ENCODE measurements at regions not wholly inside any gene's neighbourhood (a gene's known extent, or its start where the extent isn't known, plus 50 kb on each side); places are given as distances from the start of the nearest gene placed in this dataset.

- no peak for ATAC-seq (ENCODE audit: low FRiP score)
- no peak overlapping the region for H3K4me3 ChIP-seq (ENCODE audit: low read length in 2 of 2)
- no peaks in the 10 kb centered on the region for H3K4me1 ChIP-seq (ENCODE audit: control insufficient read depth in 1 of 2, insufficient read depth in 2 of 2, low read length in 2 of 2)
- H3K36me3 ChIP-seq (ENCODE audit: control insufficient read depth in 1 of 2, insufficient read depth in 2 of 2, low read length in 1 of 2) = no peaks in the 10 kb centered on the region
- no peak for DNase-seq
- WGBS, 2 donors = 58 to 64% methylated on average over 1 of the region's 1 CpG
- H3K27me3 ChIP-seq (ENCODE audit: control insufficient read depth in 1 of 2, insufficient read depth in 2 of 2, low read length in 1 of 2) = no peaks in the 10 kb centered on the region
- H3K9me3 ChIP-seq (ENCODE audit: control insufficient read depth, low read length) = no peaks in the 10 kb centered on the region
- no peak overlapping the region for H3K27ac ChIP-seq (ENCODE audit: low read depth in 1 of 2, low read length in 2 of 2)
- intact Hi-C loops (cut with DNase I) = no loop called here
Measured at GRCh38 chr3:147807776-147808175, 398.6 kb downstream of the ZIC1 start.

- H3K36me3 ChIP-seq (ENCODE audit: control insufficient read depth in 1 of 2, insufficient read depth in 2 of 2, low read length in 1 of 2) = no peaks in the 10 kb centered on the region
- intact Hi-C loops (cut with DNase I) = no loop called here
- 83 to 85% methylated on average over 1 of the region's 1 CpG for WGBS, 2 donors
Measured at GRCh38 chr3:147809206-147809605, 400.0 kb downstream of the ZIC1 start.

GRCh38 chr3:147812186-147812911 is 403.2 kb downstream of the ZIC1 start:
- no peak for ATAC-seq (ENCODE audit: low FRiP score)
- intact Hi-C loops (cut with DNase I) = no loop called here
- H3K4me1 ChIP-seq (ENCODE audit: control insufficient read depth in 1 of 2, insufficient read depth in 2 of 2, low read length in 2 of 2) = no peaks in the 10 kb centered on the region
- H3K27me3 ChIP-seq (ENCODE audit: control insufficient read depth in 1 of 2, insufficient read depth in 2 of 2, low read length in 1 of 2) = no peaks in the 10 kb centered on the region
- no peak for DNase-seq
- no peaks in the 10 kb centered on the region for H3K9me3 ChIP-seq (ENCODE audit: control insufficient read depth, low read length)
- no peaks in the 10 kb centered on the region for H3K36me3 ChIP-seq (ENCODE audit: control insufficient read depth in 1 of 2, insufficient read depth in 2 of 2, low read length in 1 of 2)
- WGBS, 2 donors = 80 to 83% methylated on average over 4 of the region's 4 CpGs
- H3K27ac ChIP-seq (ENCODE audit: low read depth in 1 of 2, low read length in 2 of 2) = no peak overlapping the region
- H3K4me3 ChIP-seq (ENCODE audit: low read length in 2 of 2) = no peak overlapping the region

More at GRCh38 chr3:147809206-147809605, 400.0 kb downstream of the ZIC1 start:
- no peaks in the 10 kb centered on the region for H3K4me1 ChIP-seq (ENCODE audit: control insufficient read depth in 1 of 2, insufficient read depth in 2 of 2, low read length in 2 of 2)
- H3K4me3 ChIP-seq (ENCODE audit: low read length in 2 of 2) = no peak overlapping the region
- DNase-seq (no peak), ATAC-seq (ENCODE audit: low FRiP score) (no peak)
- no peaks in the 10 kb centered on the region for H3K27me3 ChIP-seq (ENCODE audit: control insufficient read depth in 1 of 2, insufficient read depth in 2 of 2, low read length in 1 of 2)
- H3K9me3 ChIP-seq (ENCODE audit: control insufficient read depth, low read length) = no peaks in the 10 kb centered on the region
- no peak overlapping the region for H3K27ac ChIP-seq (ENCODE audit: low read depth in 1 of 2, low read length in 2 of 2)

- H3K4me1 ChIP-seq (ENCODE audit: control insufficient read depth in 1 of 2, insufficient read depth in 2 of 2, low read length in 2 of 2) = no peaks in the 10 kb centered on the region
- no peak overlapping the region for H3K27ac ChIP-seq (ENCODE audit: low read depth in 1 of 2, low read length in 2 of 2)
- no peaks in the 10 kb centered on the region for H3K9me3 ChIP-seq (ENCODE audit: control insufficient read depth, low read length)
- H3K27me3 ChIP-seq (ENCODE audit: control insufficient read depth in 1 of 2, insufficient read depth in 2 of 2, low read length in 1 of 2) = no peaks in the 10 kb centered on the region
- ATAC-seq (ENCODE audit: low FRiP score) = no peak
- intact Hi-C loops (cut with DNase I) = no loop called here
- no peak for DNase-seq
- no peak overlapping the region for H3K4me3 ChIP-seq (ENCODE audit: low read length in 2 of 2)
- no peaks in the 10 kb centered on the region for H3K36me3 ChIP-seq (ENCODE audit: control insufficient read depth in 1 of 2, insufficient read depth in 2 of 2, low read length in 1 of 2)
- WGBS, 2 donors = 76 to 82% methylated on average over 4 of the region's 4 CpGs
Measured at GRCh38 chr3:147813256-147813655, 404.1 kb downstream of the ZIC1 start.

- Histone ChIP-seq H3K4me1 (ENCODE audit: control insufficient read depth in 1 of 2, insufficient read depth in 2 of 2, low read length in 2 of 2) (no peaks in the 10 kb centered on the region), H3K36me3 (ENCODE audit: control insufficient read depth in 1 of 2, insufficient read depth in 2 of 2, low read length in 1 of 2) (no peaks in the 10 kb centered on the region), H3K9me3 (ENCODE audit: control insufficient read depth, low read length) (no peaks in the 10 kb centered on the region), H3K27ac (ENCODE audit: low read depth in 1 of 2, low read length in 2 of 2) (no peak overlapping the region), H3K4me3 (ENCODE audit: low read length in 2 of 2) (no peak overlapping the region), H3K27me3 (ENCODE audit: control insufficient read depth in 1 of 2, insufficient read depth in 2 of 2, low read length in 1 of 2) (no peaks in the 10 kb centered on the region)
- DNase-seq = peak in 1 of 2 donors; percentile 51
- peak; percentile 73 for ATAC-seq (ENCODE audit: low FRiP score)
- WGBS, 2 donors = 31 to 32% methylated on average over 6 of the region's 6 CpGs
- intact Hi-C loops (cut with DNase I) = no loop called here
Measured at GRCh38 chr3:147816752-147817151, 407.6 kb downstream of the ZIC1 start.

GRCh38 chr3:147832611-147833010 is 423.4 kb downstream of the ZIC1 start:
- intact Hi-C loops (cut with DNase I) = no loop called here
- no peak for DNase-seq

GRCh38 chr3:147836330-147836729 is 427.2 kb downstream of the ZIC1 start:
- Histone ChIP-seq H3K4me1 (ENCODE audit: control insufficient read depth in 1 of 2, insufficient read depth in 2 of 2, low read length in 2 of 2) (no peaks in the 10 kb centered on the region), H3K27me3 (ENCODE audit: control insufficient read depth in 1 of 2, insufficient read depth in 2 of 2, low read length in 1 of 2) (no peaks in the 10 kb centered on the region), H3K9me3 (ENCODE audit: control insufficient read depth, low read length) (no peaks in the 10 kb centered on the region), H3K36me3 (ENCODE audit: control insufficient read depth in 1 of 2, insufficient read depth in 2 of 2, low read length in 1 of 2) (no peaks in the 10 kb centered on the region), H3K27ac (ENCODE audit: low read depth in 1 of 2, low read length in 2 of 2) (no peak overlapping the region), H3K4me3 (ENCODE audit: low read length in 2 of 2) (no peak overlapping the region)
- ATAC-seq (ENCODE audit: low FRiP score) = no peak
- no peak for DNase-seq
- intact Hi-C loops (cut with DNase I) = no loop called here

More at GRCh38 chr3:147832611-147833010, 423.4 kb downstream of the ZIC1 start:
- Histone ChIP-seq H3K4me1 (ENCODE audit: control insufficient read depth in 1 of 2, insufficient read depth in 2 of 2, low read length in 2 of 2) (no peaks in the 10 kb centered on the region), H3K27ac (ENCODE audit: low read depth in 1 of 2, low read length in 2 of 2) (no peak overlapping the region), H3K27me3 (ENCODE audit: control insufficient read depth in 1 of 2, insufficient read depth in 2 of 2, low read length in 1 of 2) (no peaks in the 10 kb centered on the region), H3K36me3 (ENCODE audit: control insufficient read depth in 1 of 2, insufficient read depth in 2 of 2, low read length in 1 of 2) (no peaks in the 10 kb centered on the region), H3K9me3 (ENCODE audit: control insufficient read depth, low read length) (no peaks in the 10 kb centered on the region), H3K4me3 (ENCODE audit: low read length in 2 of 2) (no peak overlapping the region)
- no peak for ATAC-seq (ENCODE audit: low FRiP score)

- DNase-seq (no peak), ATAC-seq (ENCODE audit: low FRiP score) (no peak)
- peaks cover 2% of the 10 kb centered on the region for H3K9me3 ChIP-seq (ENCODE audit: control insufficient read depth, low read length)
- H3K4me1 ChIP-seq (ENCODE audit: control insufficient read depth in 1 of 2, insufficient read depth in 2 of 2, low read length in 2 of 2) = no peaks in the 10 kb centered on the region
- no peak overlapping the region for H3K4me3 ChIP-seq (ENCODE audit: low read length in 2 of 2)
- 82 to 86% methylated on average over 2 of the region's 2 CpGs for WGBS, 2 donors
- no peak overlapping the region for H3K27ac ChIP-seq (ENCODE audit: low read depth in 1 of 2, low read length in 2 of 2)
- intact Hi-C loops (cut with DNase I) = no loop called here
- no peaks in the 10 kb centered on the region for H3K27me3 ChIP-seq (ENCODE audit: control insufficient read depth in 1 of 2, insufficient read depth in 2 of 2, low read length in 1 of 2)
- no peaks in the 10 kb centered on the region for H3K36me3 ChIP-seq (ENCODE audit: control insufficient read depth in 1 of 2, insufficient read depth in 2 of 2, low read length in 1 of 2)
Measured at GRCh38 chr3:147838652-147839051, 429.5 kb downstream of the ZIC1 start.

- Histone ChIP-seq H3K27me3 (ENCODE audit: control insufficient read depth in 1 of 2, insufficient read depth in 2 of 2, low read length in 1 of 2) (no peaks in the 10 kb centered on the region), H3K4me3 (ENCODE audit: low read length in 2 of 2) (no peak overlapping the region), H3K27ac (ENCODE audit: low read depth in 1 of 2, low read length in 2 of 2) (no peak overlapping the region), H3K36me3 (ENCODE audit: control insufficient read depth in 1 of 2, insufficient read depth in 2 of 2, low read length in 1 of 2) (no peaks in the 10 kb centered on the region), H3K4me1 (ENCODE audit: control insufficient read depth in 1 of 2, insufficient read depth in 2 of 2, low read length in 2 of 2) (no peaks in the 10 kb centered on the region), H3K9me3 (ENCODE audit: control insufficient read depth, low read length) (peaks cover 2% of the 10 kb centered on the region)
- no peak for ATAC-seq (ENCODE audit: low FRiP score)
- WGBS, 2 donors = 94 to 95% methylated on average over 1 of the region's 1 CpG
- intact Hi-C loops (cut with DNase I) = no loop called here
- DNase-seq = no peak
Measured at GRCh38 chr3:147843331-147843730, 434.2 kb downstream of the ZIC1 start.
